ENCODE measurements at regions not wholly inside any gene's neighbourhood (a gene's known extent, or its start where the extent isn't known, plus 50 kb on each side); places are given as distances from the start of the nearest gene placed in this dataset.

GRCh38 chr14:87323191-87323590 is 669.8 kb downstream of the GALC start:
- TF ChIP-seq POLR2A (IDR thresholded peaks at IDR 0.05) (no peak), CTCF (IDR thresholded peaks at IDR 0.05) (no peak)

Data from adrenal gland (tissue), 5 donors.